Ishikawa (cell line): ENCODE measurements at regions not wholly inside any gene's neighbourhood (a gene's known extent, or its start where the extent isn't known, plus 50 kb on each side); places are given as distances from the start of the nearest gene placed in this dataset.

ENCODE experiments used
- CEBPB ChIP-seq: IDR thresholded peaks from 2 replicates; pipeline ENCODE4 v1.6.1; 2012
- CREB1 ChIP-seq: IDR thresholded peaks from 2 replicates; pipeline ENCODE4 v1.6.1; 2012; ENCODE audit warnings: low read depth
- EGR1 ChIP-seq: IDR thresholded peaks from 2 replicates; pipeline ENCODE4 v1.6.1; 2012
- EP300 ChIP-seq: IDR thresholded peaks from 2 replicates; pipeline ENCODE4 v1.6.1; 2012; ENCODE audit warnings: borderline replicate concordance
- FOXM1 ChIP-seq: IDR thresholded peaks from 2 replicates; pipeline ENCODE4 v1.6.1; 2012; ENCODE audit warnings: low read depth, borderline replicate concordance
- NFIC ChIP-seq: IDR thresholded peaks from 2 replicates; pipeline ENCODE4 v1.6.1; 2012
- RAD21 ChIP-seq: IDR thresholded peaks from 2 replicates; pipeline ENCODE4 v1.6.1; 2012; ENCODE audit warnings: low read depth
- TAF1 ChIP-seq: IDR thresholded peaks from 2 replicates; pipeline ENCODE4 v1.6.1; 2012; ENCODE audit warnings: low read depth, mild to moderate bottlenecking
- TCF12 ChIP-seq: IDR thresholded peaks from 2 replicates; pipeline ENCODE4 v1.6.1; 2012; ENCODE audit warnings: low read depth
- TEAD4 ChIP-seq: IDR thresholded peaks from 2 replicates; pipeline ENCODE4 v1.6.1; 2012
- YY1 ChIP-seq: IDR thresholded peaks from 2 replicates; pipeline ENCODE4 v1.6.1; 2012; ENCODE audit warnings: low read depth
- ZBTB7A ChIP-seq: IDR thresholded peaks from 2 replicates; pipeline ENCODE4 v1.6.1; 2012; ENCODE audit warnings: low read depth
- TF ChIP-seq, protein P1 (sequence below): IDR thresholded peaks from 2 replicates; pipeline ENCODE4 v1.6.1; 2012
- TF ChIP-seq, protein P2 (sequence below): IDR thresholded peaks from 2 replicates; pipeline ENCODE4 v1.6.1; 2012
- TF ChIP-seq, protein P3 (sequence below): IDR thresholded peaks from 2 replicates; pipeline ENCODE4 v1.6.1; 2012; ENCODE audit warnings: low read depth, mild to moderate bottlenecking

DNA sequence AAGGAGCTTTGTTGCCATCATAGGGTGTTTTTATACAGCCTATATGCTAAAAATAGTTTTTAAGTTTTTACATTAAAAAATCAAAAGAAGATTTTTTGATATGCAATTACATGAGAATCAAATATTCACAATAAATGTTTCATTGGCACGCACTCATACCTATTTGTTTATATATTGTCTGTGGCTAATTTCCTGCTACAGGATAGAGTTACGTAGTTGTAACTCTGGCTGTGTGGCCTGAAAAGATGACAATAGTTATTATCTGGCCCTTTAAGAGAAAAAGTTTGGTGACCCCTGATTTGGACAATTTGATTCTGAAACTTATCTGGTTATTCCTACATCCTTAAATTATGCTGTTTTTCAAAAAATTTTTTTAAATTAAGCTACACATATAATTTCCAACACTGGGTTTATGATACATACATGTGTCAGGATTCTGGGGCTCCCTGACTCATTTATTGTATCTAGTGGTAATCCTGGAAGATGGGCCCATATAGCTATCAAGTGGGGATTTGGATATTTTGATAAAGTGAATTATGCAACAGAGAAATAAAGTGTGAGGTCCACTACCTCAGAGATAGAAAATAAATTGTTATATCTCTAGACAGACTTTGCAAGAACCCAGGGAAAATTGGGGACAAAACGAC is 370.2 kb upstream of the LYPLAL1 start:
- TF ChIP-seq TAF1 (no peak), RAD21 (no peak), ZBTB7A (no peak), CEBPB (no peak)

DNA sequence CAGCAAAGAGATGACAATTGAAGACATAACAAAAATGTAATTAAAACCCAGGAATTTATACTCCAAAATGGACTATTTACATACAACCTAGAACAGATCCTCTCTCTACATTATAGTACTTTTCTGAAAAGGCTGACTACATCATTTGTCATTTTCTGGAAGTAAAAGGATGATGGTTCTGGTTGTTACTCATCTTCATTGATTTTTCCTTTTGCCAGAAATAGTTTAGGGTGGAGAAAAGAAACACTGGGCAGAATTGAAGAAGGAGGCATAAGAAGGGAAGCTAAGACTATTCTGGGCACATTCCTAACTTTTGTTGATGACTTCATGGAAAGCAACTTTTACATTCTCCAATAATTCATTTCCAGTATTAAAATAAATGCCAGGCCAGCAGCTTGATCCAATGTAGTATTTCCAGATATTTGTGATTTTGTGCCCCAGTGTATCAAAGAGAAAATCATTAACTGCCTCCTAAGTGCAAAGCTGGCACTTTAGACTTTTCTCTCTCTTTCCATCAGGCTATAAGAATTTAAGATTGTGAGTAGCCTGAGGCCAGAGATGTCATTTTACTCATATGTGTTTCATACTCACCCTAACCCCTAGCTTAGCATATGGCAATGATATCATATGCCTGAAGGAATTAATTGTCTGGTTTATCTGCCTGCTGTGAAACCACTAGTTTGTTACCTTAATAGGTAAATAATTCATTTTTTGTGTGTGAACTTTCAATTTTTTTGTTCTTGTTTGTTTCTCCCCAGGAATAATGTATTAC is 369.5 kb upstream of the LYPLAL1 start:
- TF ChIP-seq CREB1 (no peak), ZBTB7A (no peak), TEAD4 (no peak), YY1 (no peak), CEBPB (no peak), TAF1 (no peak), TCF12 (no peak), RAD21 (no peak), FOXM1 (no peak), EGR1 (no peak), EP300 (no peak), NFIC (no peak)
- TF ChIP-seq, protein P1, sequence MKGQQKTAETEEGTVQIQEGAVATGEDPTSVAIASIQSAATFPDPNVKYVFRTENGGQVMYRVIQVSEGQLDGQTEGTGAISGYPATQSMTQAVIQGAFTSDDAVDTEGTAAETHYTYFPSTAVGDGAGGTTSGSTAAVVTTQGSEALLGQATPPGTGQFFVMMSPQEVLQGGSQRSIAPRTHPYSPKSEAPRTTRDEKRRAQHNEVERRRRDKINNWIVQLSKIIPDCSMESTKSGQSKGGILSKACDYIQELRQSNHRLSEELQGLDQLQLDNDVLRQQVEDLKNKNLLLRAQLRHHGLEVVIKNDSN: no peak
- TF ChIP-seq, protein P2, sequence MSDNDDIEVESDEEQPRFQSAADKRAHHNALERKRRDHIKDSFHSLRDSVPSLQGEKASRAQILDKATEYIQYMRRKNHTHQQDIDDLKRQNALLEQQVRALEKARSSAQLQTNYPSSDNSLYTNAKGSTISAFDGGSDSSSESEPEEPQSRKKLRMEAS: no peak
- TF ChIP-seq, protein P3, sequence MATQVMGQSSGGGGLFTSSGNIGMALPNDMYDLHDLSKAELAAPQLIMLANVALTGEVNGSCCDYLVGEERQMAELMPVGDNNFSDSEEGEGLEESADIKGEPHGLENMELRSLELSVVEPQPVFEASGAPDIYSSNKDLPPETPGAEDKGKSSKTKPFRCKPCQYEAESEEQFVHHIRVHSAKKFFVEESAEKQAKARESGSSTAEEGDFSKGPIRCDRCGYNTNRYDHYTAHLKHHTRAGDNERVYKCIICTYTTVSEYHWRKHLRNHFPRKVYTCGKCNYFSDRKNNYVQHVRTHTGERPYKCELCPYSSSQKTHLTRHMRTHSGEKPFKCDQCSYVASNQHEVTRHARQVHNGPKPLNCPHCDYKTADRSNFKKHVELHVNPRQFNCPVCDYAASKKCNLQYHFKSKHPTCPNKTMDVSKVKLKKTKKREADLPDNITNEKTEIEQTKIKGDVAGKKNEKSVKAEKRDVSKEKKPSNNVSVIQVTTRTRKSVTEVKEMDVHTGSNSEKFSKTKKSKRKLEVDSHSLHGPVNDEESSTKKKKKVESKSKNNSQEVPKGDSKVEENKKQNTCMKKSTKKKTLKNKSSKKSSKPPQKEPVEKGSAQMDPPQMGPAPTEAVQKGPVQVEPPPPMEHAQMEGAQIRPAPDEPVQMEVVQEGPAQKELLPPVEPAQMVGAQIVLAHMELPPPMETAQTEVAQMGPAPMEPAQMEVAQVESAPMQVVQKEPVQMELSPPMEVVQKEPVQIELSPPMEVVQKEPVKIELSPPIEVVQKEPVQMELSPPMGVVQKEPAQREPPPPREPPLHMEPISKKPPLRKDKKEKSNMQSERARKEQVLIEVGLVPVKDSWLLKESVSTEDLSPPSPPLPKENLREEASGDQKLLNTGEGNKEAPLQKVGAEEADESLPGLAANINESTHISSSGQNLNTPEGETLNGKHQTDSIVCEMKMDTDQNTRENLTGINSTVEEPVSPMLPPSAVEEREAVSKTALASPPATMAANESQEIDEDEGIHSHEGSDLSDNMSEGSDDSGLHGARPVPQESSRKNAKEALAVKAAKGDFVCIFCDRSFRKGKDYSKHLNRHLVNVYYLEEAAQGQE: no peak

DNA sequence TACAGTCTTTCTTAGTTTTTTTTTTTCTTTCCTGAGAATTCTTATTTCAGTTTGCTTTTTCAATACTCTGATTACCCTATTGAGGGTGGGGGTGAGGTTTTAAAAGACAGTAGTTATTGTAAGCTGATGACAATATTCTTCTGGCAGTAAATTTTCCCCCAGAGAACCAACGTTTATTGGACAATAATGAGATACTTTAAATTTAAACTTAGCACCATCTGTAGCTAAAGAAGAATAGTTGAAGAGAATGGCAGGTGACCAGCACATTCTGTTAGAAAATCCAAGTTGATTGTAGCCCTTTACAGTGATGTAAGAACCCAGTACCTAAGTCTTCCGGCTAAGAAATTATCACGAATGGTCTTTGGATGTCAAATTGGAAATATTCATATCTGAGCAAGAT is 364.6 kb upstream of the LYPLAL1 start:
- TF ChIP-seq, protein P3: no peak
- TF ChIP-seq, protein P1: no peak
- TF ChIP-seq TCF12 (no peak), TEAD4 (no peak), ZBTB7A (no peak), CEBPB (no peak), FOXM1 (no peak), TAF1 (no peak)

DNA sequence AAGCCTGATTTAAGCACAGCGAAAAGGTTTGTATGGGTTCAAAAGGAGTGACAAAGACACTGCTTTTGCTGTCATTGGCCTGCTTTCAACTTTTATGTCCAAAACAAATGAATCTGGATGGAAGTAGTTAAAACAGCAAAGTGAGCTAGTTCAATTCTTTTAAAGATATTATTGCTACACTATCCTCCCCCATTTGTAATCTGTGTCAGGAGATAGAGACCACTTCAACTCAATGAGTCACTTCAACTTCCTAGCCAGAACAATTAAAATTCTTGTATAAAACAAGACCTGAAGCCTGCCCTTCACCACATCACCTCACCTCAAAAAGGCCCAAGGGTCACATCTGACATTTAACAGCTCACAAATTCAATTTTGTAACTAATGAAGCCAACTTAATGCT is 364.1 kb upstream of the LYPLAL1 start:
- TF ChIP-seq, protein P1: no peak
- TF ChIP-seq TAF1: no peak
- no peak for TF ChIP-seq RAD21
- TF ChIP-seq TCF12: no peak
- no peak for TF ChIP-seq CREB1
- no peak for TF ChIP-seq EP300
- TF ChIP-seq TEAD4: no peak
- TF ChIP-seq, protein P2: no peak
- TF ChIP-seq, protein P3: no peak
- no peak for TF ChIP-seq CEBPB
- TF ChIP-seq FOXM1: no peak
- no peak for TF ChIP-seq ZBTB7A
- no peak for TF ChIP-seq EGR1
- no peak for TF ChIP-seq YY1
- TF ChIP-seq NFIC: no peak
